Liver (tissue), 7 donors: ENCODE measurements at regions not wholly inside any gene's neighbourhood (a gene's known extent, or its start where the extent isn't known, plus 50 kb on each side); places are given as distances from the start of the nearest gene placed in this dataset.
"Not testable (repeated sequence)": the region's sequence is repeated elsewhere in the genome, so short reads cannot be mapped to it uniquely, and the experiment has no call there.

Source experiments
- DNase-seq: peaks from one replicate; pipeline ENCODE4 v3.0.0-alpha.2; 2017; ENCODE audit warnings: low spot score
- H3K27ac ChIP-seq, 2 donors: one replicate each; pipeline ENCODE4 v1.7.0; 2013; ENCODE audit warnings: inconsistent platforms in 2 of 2, low read length in 2 of 2, control low read depth in 1 of 2, low read depth in 1 of 2, mild to moderate bottlenecking in 1 of 2
- H3K27me3 ChIP-seq, 4 donors: one replicate each; pipeline versions ENCODE4 v1.6.1 to v1.7.0; 2013; ENCODE audit warnings: low read length in 3 of 4, inconsistent platforms in 1 of 4, mild to moderate bottlenecking in 1 of 4, moderate library complexity in 1 of 4; ENCODE audit not compliant: control insufficient read depth in 4 of 4, insufficient read depth in 4 of 4
- H3K36me3 ChIP-seq, 4 donors: one replicate each; pipeline versions ENCODE4 v1.6.1 to v1.7.0; 2013; ENCODE audit warnings: low read length in 3 of 4, mild to moderate bottlenecking in 3 of 4, low read depth in 1 of 4, moderate library complexity in 1 of 4; ENCODE audit not compliant: control insufficient read depth in 4 of 4, insufficient read depth in 3 of 4
- H3K4me1 ChIP-seq, 4 donors: one replicate each; pipeline versions ENCODE4 v1.6.1 to v1.7.0; 2013; ENCODE audit warnings: low read length in 3 of 4, mild to moderate bottlenecking in 3 of 4, moderate library complexity in 1 of 4; ENCODE audit not compliant: control insufficient read depth in 4 of 4, insufficient read depth in 4 of 4
- H3K4me3 ChIP-seq, 3 donors: one replicate each; pipeline versions ENCODE4 v1.6.1 to v1.7.0; 2013; ENCODE audit warnings: low read length in 3 of 3, control low read depth in 1 of 3, low read depth in 1 of 3, mild to moderate bottlenecking in 1 of 3
- H3K9ac ChIP-seq, 2 donors: one replicate each; pipeline ENCODE4 v1.7.0; 2013; ENCODE audit warnings: low read length in 2 of 2, mild to moderate bottlenecking in 2 of 2, moderate library complexity in 2 of 2, control low read depth in 1 of 2, low read depth in 1 of 2
- H3K9me3 ChIP-seq, 4 donors: one replicate each; pipeline versions ENCODE4 v1.6.1 to v1.7.0; 2013; ENCODE audit warnings: low read length in 3 of 4; ENCODE audit not compliant: control insufficient read depth in 4 of 4
- FOXA2 ChIP-seq: IDR thresholded peaks from 2 replicates; pipeline ENCODE4 v1.6.1; 2016; ENCODE audit warnings: antibody characterized with exemption
- GABPA ChIP-seq, 2 donors: IDR thresholded peaks in 1 of 2; conservative IDR thresholded peaks in 1 of 2; 2 replicates each; pipeline ENCODE4 v1.6.1; 2016; ENCODE audit warnings: antibody characterized with exemption in 2 of 2, mild to moderate bottlenecking in 1 of 2, moderate library complexity in 1 of 2
- HNF4A ChIP-seq, 2 donors: conservative IDR thresholded peaks; 2 replicates each; pipeline ENCODE4 v1.6.1; 2016; ENCODE audit warnings: antibody characterized with exemption in 2 of 2, mild to moderate bottlenecking in 2 of 2
- HNF4G ChIP-seq: IDR thresholded peaks from 2 replicates; pipeline ENCODE4 v1.6.1; 2016; ENCODE audit warnings: antibody characterized with exemption
- JUND ChIP-seq, 2 donors: IDR thresholded peaks; 2 replicates each; pipeline ENCODE4 v1.6.1; 2016; ENCODE audit warnings: antibody characterized with exemption in 2 of 2
- NR2F2 ChIP-seq: IDR thresholded peaks from 2 replicates; pipeline ENCODE4 v1.6.1; 2016; ENCODE audit warnings: antibody characterized with exemption
- RAD21 ChIP-seq, 2 donors: IDR thresholded peaks; 2 replicates each; pipeline ENCODE4 v1.6.1; 2016; ENCODE audit warnings: antibody characterized with exemption in 2 of 2, mild to moderate bottlenecking in 2 of 2
- WGBS: extraction: QIAGEN DNeasy Blood & Tissue Kit; methylation state at CpG from one replicate; pipeline ENCODE4 v1.1.7; 2013; 5-methylcytosine and 5-hydroxymethylcytosine counted together
- TF ChIP-seq, protein P1 (sequence below): IDR thresholded peaks from 2 replicates; pipeline ENCODE4 v1.6.1; 2016; ENCODE audit warnings: antibody characterized with exemption
- TF ChIP-seq, protein P2 (sequence below): IDR thresholded peaks from 2 replicates; pipeline ENCODE4 v1.6.1; 2016; ENCODE audit warnings: antibody characterized with exemption
- donor health status: healthy.
- donor health status: healthy.
- donor health status: healthy.
- donor health status: healthy.

- no peak for TF ChIP-seq NR2F2
Observed at GRCh38 chr7:65477326-65477725, 103.7 kb downstream of the ZNF92 start (continued).

DNA sequence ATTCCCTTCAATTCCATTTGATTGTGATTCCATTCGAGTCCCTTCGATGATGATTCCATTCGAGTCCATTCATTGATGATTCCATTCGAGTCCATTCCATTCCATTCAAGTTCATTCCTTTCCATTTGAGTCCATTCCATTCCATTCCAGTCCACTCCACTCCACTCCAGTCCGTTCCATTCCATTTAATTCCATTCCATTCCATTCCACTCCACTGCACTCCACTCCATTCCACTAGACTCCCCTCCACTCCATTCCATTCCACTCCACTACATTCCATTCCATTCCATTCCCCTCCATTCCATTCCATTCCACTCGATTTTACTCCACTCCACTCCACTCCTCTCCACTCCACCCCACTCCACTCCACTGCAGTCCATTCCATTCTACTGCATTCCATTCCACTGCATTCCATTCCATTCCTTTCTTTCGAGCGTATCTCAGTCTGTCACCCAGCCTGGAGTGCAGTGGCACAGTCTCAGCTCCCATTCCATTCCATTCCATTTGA lies 115.7 kb downstream of the ZNF92 start:
- Histone ChIP-seq H3K9ac (no peak overlapping the region), H3K4me3 (peak overlapping the region in 2 of 3 donors; percentile 12 to 30), H3K9me3 (peaks cover 0 to 27% (median 20%) of the 10 kb centered on the region in 4 donors), H3K27me3 (no peaks in the 10 kb centered on the region), H3K36me3 (no peaks in the 10 kb centered on the region), H3K27ac (no peak overlapping the region), H3K4me1 (no peaks in the 10 kb centered on the region)
- no peak for DNase-seq
- 87% methylated on average over 8 of the region's 8 CpGs for WGBS
- TF ChIP-seq RAD21 (IDR thresholded peaks at IDR 0.05) = no peak
- TF ChIP-seq FOXA2 = no peak
- TF ChIP-seq, protein P1, sequence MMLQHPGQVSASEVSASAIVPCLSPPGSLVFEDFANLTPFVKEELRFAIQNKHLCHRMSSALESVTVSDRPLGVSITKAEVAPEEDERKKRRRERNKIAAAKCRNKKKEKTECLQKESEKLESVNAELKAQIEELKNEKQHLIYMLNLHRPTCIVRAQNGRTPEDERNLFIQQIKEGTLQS = no peak
- TF ChIP-seq GABPA (IDR thresholded peaks at IDR 0.05 in 1 of 2, conservative IDR thresholded peaks at IDR 0.05 in 1 of 2) = no peak
- TF ChIP-seq JUND (IDR thresholded peaks at IDR 0.05) = no peak
- TF ChIP-seq HNF4A (conservative IDR thresholded peaks at IDR 0.05) = no peak

GRCh38 chr7:65496697-65497096 lies 123.0 kb downstream of the ZNF92 start:
- not testable (repeated sequence) for H3K9ac ChIP-seq, H3K27me3 ChIP-seq, H3K36me3 ChIP-seq, H3K27ac ChIP-seq, H3K4me1 ChIP-seq, H3K4me3 ChIP-seq, DNase-seq, H3K9me3 ChIP-seq
- WGBS = 28% methylated on average over 2 of the region's 2 CpGs

GRCh38 chr7:65503434-65504152 lies 129.9 kb downstream of the ZNF92 start:
- Histone ChIP-seq H3K27ac (no peak overlapping the region), H3K27me3 (no peaks in the 10 kb centered on the region), H3K9ac (no peak overlapping the region), H3K9me3 (no peaks in the 10 kb centered on the region), H3K4me3 (no peak overlapping the region), H3K4me1 (peaks cover 0 to 2% (median 0%) of the 10 kb centered on the region in 4 donors), H3K36me3 (no peaks in the 10 kb centered on the region)
- DNase-seq = no peak
- TF ChIP-seq HNF4G (no peak), GABPA (IDR thresholded peaks at IDR 0.05 in 1 of 2, conservative IDR thresholded peaks at IDR 0.05 in 1 of 2) (no peak)
- TF ChIP-seq, protein P2, sequence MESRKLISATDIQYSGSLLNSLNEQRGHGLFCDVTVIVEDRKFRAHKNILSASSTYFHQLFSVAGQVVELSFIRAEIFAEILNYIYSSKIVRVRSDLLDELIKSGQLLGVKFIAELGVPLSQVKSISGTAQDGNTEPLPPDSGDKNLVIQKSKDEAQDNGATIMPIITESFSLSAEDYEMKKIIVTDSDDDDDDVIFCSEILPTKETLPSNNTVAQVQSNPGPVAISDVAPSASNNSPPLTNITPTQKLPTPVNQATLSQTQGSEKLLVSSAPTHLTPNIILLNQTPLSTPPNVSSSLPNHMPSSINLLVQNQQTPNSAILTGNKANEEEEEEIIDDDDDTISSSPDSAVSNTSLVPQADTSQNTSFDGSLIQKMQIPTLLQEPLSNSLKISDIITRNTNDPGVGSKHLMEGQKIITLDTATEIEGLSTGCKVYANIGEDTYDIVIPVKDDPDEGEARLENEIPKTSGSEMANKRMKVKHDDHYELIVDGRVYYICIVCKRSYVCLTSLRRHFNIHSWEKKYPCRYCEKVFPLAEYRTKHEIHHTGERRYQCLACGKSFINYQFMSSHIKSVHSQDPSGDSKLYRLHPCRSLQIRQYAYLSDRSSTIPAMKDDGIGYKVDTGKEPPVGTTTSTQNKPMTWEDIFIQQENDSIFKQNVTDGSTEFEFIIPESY = no peak

GRCh38 chr7:65504504-65505319 lies 131.1 kb downstream of the ZNF92 start:
- not testable (repeated sequence) for H3K4me3 ChIP-seq, H3K9ac ChIP-seq, H3K27ac ChIP-seq, H3K36me3 ChIP-seq, H3K9me3 ChIP-seq, DNase-seq, H3K27me3 ChIP-seq, H3K4me1 ChIP-seq
- WGBS = 89% methylated on average over 1 of the region's 1 CpG

- WGBS = 87% methylated on average over 3 of the region's 3 CpGs
- not testable (repeated sequence) for H3K9me3 ChIP-seq
Observed at GRCh38 chr7:65505320-65505633, 131.6 kb downstream of the ZNF92 start.

More at GRCh38 chr7:65505320-65505633, 131.6 kb downstream of the ZNF92 start:
- not testable (repeated sequence) for H3K27me3 ChIP-seq, H3K4me3 ChIP-seq, H3K36me3 ChIP-seq, H3K27ac ChIP-seq, H3K9ac ChIP-seq, DNase-seq
- peaks cover 2 to 12% (median 6%) of the 10 kb centered on the region in 4 donors for H3K4me1 ChIP-seq
